ENCODE measurements at regions not wholly inside any gene's neighbourhood (a gene's known extent, or its start where the extent isn't known, plus 50 kb on each side); places are given as distances from the start of the nearest gene placed in this dataset.

GRCh38 chr1:82934074-82934473 lies 1064.9 kb downstream of the TTLL7 start:
- no peaks in the 10 kb centered on the region for H3K36me3 ChIP-seq

GRCh38 chr1:82932727-82933126 lies 1066.2 kb downstream of the TTLL7 start:
- DNase-seq: no peak
- Histone ChIP-seq H3K27me3 (no peaks in the 10 kb centered on the region), H3K9me3 (no peaks in the 10 kb centered on the region), H3K36me3 (no peaks in the 10 kb centered on the region), H3K4me1 (no peaks in the 10 kb centered on the region), H3K4me3 (no peak overlapping the region), H3K27ac (no peak overlapping the region)
- intact Hi-C loops (cut with DNase I): no loop called here
- TF ChIP-seq CTCF (IDR thresholded peaks at IDR 0.05) (no peak), POLR2A (IDR thresholded peaks at IDR 0.05) (no peak)
- WGBS, 2 donors: 72 to 80% methylated on average over 2 of the region's 2 CpGs

More at GRCh38 chr1:82934074-82934473, 1064.9 kb downstream of the TTLL7 start:
- Histone ChIP-seq H3K4me3 (no peak overlapping the region), H3K27me3 (no peaks in the 10 kb centered on the region), H3K9me3 (no peaks in the 10 kb centered on the region), H3K4me1 (no peaks in the 10 kb centered on the region), H3K27ac (no peak overlapping the region)
- TF ChIP-seq POLR2A (IDR thresholded peaks at IDR 0.05) (no peak), CTCF (IDR thresholded peaks at IDR 0.05) (no peak)
- WGBS, 2 donors: 83 to 97% methylated on average over 2 of the region's 2 CpGs
- DNase-seq: no peak
- intact Hi-C loops (cut with DNase I): no loop called here

GRCh38 chr1:82932207-82932606 lies 1066.7 kb downstream of the TTLL7 start:
- Histone ChIP-seq H3K27ac (no peak overlapping the region), H3K9me3 (no peaks in the 10 kb centered on the region), H3K27me3 (no peaks in the 10 kb centered on the region), H3K4me1 (no peaks in the 10 kb centered on the region), H3K36me3 (no peaks in the 10 kb centered on the region), H3K4me3 (no peak overlapping the region)
- TF ChIP-seq POLR2A (IDR thresholded peaks at IDR 0.05) (no peak), CTCF (IDR thresholded peaks at IDR 0.05) (no peak)
- intact Hi-C loops (cut with DNase I): no loop called here
- DNase-seq: no peak
- 74 to 89% methylated on average over 2 of the region's 2 CpGs for WGBS, 2 donors

GRCh38 chr1:82931006-82931405 lies 1067.9 kb downstream of the TTLL7 start:
- TF ChIP-seq CTCF (IDR thresholded peaks at IDR 0.05) (no peak), POLR2A (IDR thresholded peaks at IDR 0.05) (no peak)
- no peaks in the 10 kb centered on the region for H3K27me3 ChIP-seq
- H3K4me3 ChIP-seq: no peak overlapping the region
- H3K9me3 ChIP-seq: no peaks in the 10 kb centered on the region
- H3K27ac ChIP-seq: no peak overlapping the region
- no peaks in the 10 kb centered on the region for H3K4me1 ChIP-seq
- DNase-seq: no peak
- intact Hi-C loops (cut with DNase I): no loop called here
- H3K36me3 ChIP-seq: no peaks in the 10 kb centered on the region

GRCh38 chr1:82927753-82928152 lies 1071.2 kb downstream of the TTLL7 start:
- Histone ChIP-seq H3K4me3 (no peak overlapping the region), H3K27ac (no peak overlapping the region), H3K4me1 (peaks cover 0 to 6% (median 0%) of the 10 kb centered on the region in 3 donors), H3K27me3 (no peaks in the 10 kb centered on the region), H3K9me3 (no peaks in the 10 kb centered on the region), H3K36me3 (no peaks in the 10 kb centered on the region)
- DNase-seq: no peak
- intact Hi-C loops (cut with DNase I): no loop called here
- WGBS, 2 donors: 33 to 63% methylated on average over 1 of the region's 1 CpG
- TF ChIP-seq CTCF (IDR thresholded peaks at IDR 0.05) (no peak), POLR2A (IDR thresholded peaks at IDR 0.05) (no peak)
